GM23338 (cell line): ENCODE measurements at regions not wholly inside any gene's neighbourhood (a gene's known extent, or its start where the extent isn't known, plus 50 kb on each side); places are given as distances from the start of the nearest gene placed in this dataset.

ENCODE experiments used
- ATAC-seq: fragments of 200-7000 bp; cut with Tn5 transposase; 3 replicates; pipeline ENCODE4 v1.9.1; 2020
- DNase-seq: peaks from one replicate; pipeline ENCODE4 v3.0.0-alpha.2; 2015; ENCODE audit warnings: low spot score
- H2AFZ ChIP-seq: fragments of 200-600 bp; sonication (generic); 2 replicates; pipeline ENCODE4 v1.8.0; 2016; ENCODE audit warnings: antibody characterized with exemption, mild to moderate bottlenecking, moderate library complexity
- H3F3A ChIP-seq: fragments of 200-600 bp; sonication (generic); replicated peaks from 2 replicates; pipeline ENCODE4 v1.8.0; 2017; ENCODE audit warnings: antibody characterized with exemption, mixed run types, low read depth
- H3K27ac ChIP-seq: fragments of 200-600 bp; sonication (generic); 2 replicates; pipeline ENCODE4 v1.6.1; 2016; ENCODE audit warnings: low read depth
- H3K27me3 ChIP-seq: fragments of 200-600 bp; sonication (generic); 2 replicates; pipeline ENCODE4 v1.8.0; 2016; ENCODE audit warnings: mild to moderate bottlenecking, mixed run types, moderate library complexity; ENCODE audit not compliant: insufficient read depth
- H3K36me3 ChIP-seq: fragments of 200-600 bp; sonication (generic); 2 replicates; pipeline ENCODE4 v1.8.0; 2016; ENCODE audit warnings: mild to moderate bottlenecking; ENCODE audit not compliant: insufficient read depth
- H3K4me1 ChIP-seq: fragments of 200-600 bp; sonication (generic); 2 replicates; pipeline ENCODE4 v1.8.0; 2016; ENCODE audit warnings: mild to moderate bottlenecking, moderate library complexity; ENCODE audit not compliant: insufficient read depth
- H3K4me2 ChIP-seq: fragments of 200-600 bp; sonication (generic); 2 replicates; pipeline ENCODE4 v1.7.1; 2017; ENCODE audit warnings: mixed run types
- H3K4me3 ChIP-seq: fragments of 200-600 bp; sonication (generic); 2 replicates; pipeline ENCODE4 v1.6.1; 2016; ENCODE audit warnings: mixed run types
- H3K79me2 ChIP-seq: fragments of 200-600 bp; sonication (generic); replicated peaks from 2 replicates; pipeline ENCODE4 v1.8.0; 2017; ENCODE audit warnings: mild to moderate bottlenecking; ENCODE audit not compliant: insufficient read depth
- H3K9me2 ChIP-seq: fragments of 200-600 bp; sonication (generic); 2 replicates; pipeline ENCODE4 v1.8.0; 2017; ENCODE audit not compliant: insufficient read depth
- H4K20me1 ChIP-seq: fragments of 200-600 bp; sonication (generic); replicated peaks from 2 replicates; pipeline ENCODE4 v1.8.0; 2017; ENCODE audit warnings: mild to moderate bottlenecking; ENCODE audit not compliant: insufficient read depth
- H3K27ac Mint-ChIP-seq: 2 replicates; pipeline ENCODE4 v1.8.0; 2020; ENCODE audit warnings: inconsistent platforms, mild to moderate bottlenecking, moderate library complexity, mixed read lengths
- H3K27me3 Mint-ChIP-seq: 3 replicates; pipeline ENCODE4 v1.8.0; 2022; ENCODE audit warnings: low read depth, mild to moderate bottlenecking, moderate library complexity, mixed read lengths, inconsistent platforms; ENCODE audit not compliant: insufficient read depth, poor library complexity
- H3K36me3 Mint-ChIP-seq: 3 replicates; pipeline ENCODE4 v1.8.0; 2021; ENCODE audit warnings: low read depth, mild to moderate bottlenecking, inconsistent platforms, moderate library complexity, mixed read lengths
- H3K4me1 Mint-ChIP-seq: 3 replicates; pipeline ENCODE4 v1.8.0; 2020; ENCODE audit warnings: mild to moderate bottlenecking, inconsistent platforms, mixed read lengths
- H3K4me3 Mint-ChIP-seq: 3 replicates; pipeline ENCODE4 v1.8.0; 2021; ENCODE audit warnings: moderate library complexity, mild to moderate bottlenecking, inconsistent platforms, mixed read lengths
- H3K9me3 Mint-ChIP-seq: 3 replicates; pipeline ENCODE4 v1.8.0; 2020; ENCODE audit warnings: moderate library complexity, mild to moderate bottlenecking, inconsistent platforms, mixed read lengths
- CREB1 ChIP-seq: fragments of 250-450 bp; sonication (Bioruptor Pico); IDR thresholded peaks from 2 replicates; pipeline ENCODE4 v1.5.0; 2020; ENCODE audit warnings: low read depth, mild to moderate bottlenecking, moderate library complexity
- EZH2 ChIP-seq: fragments of 200-600 bp; sonication (generic); IDR thresholded peaks from one replicate; pipeline ENCODE4 v1.8.0; 2017; ENCODE audit warnings: antibody characterized with exemption, mild to moderate bottlenecking, low read depth; ENCODE audit not compliant: unreplicated experiment
- EZH2phosphoT487 ChIP-seq: fragments of 200-600 bp; sonication (generic); IDR thresholded peaks from one replicate; pipeline ENCODE4 v1.8.1; 2018; ENCODE audit warnings: antibody characterized with exemption; ENCODE audit not compliant: unreplicated experiment
- JUNB ChIP-seq: IDR thresholded peaks from one replicate; pipeline ENCODE4 v1.6.1; 2016; ENCODE audit warnings: antibody characterized with exemption; ENCODE audit not compliant: unreplicated experiment
- NANOG ChIP-seq: IDR thresholded peaks from 2 replicates; pipeline ENCODE4 v1.6.1; 2016; ENCODE audit warnings: antibody characterized with exemption, borderline replicate concordance
- POLR2AphosphoS5 ChIP-seq: IDR thresholded peaks from 2 replicates; pipeline ENCODE4 v1.6.1; 2016; ENCODE audit warnings: antibody characterized with exemption, low read depth
- REST ChIP-seq: IDR thresholded peaks from one replicate; pipeline ENCODE4 v1.6.1; 2018; ENCODE audit warnings: antibody characterized with exemption; ENCODE audit not compliant: unreplicated experiment
- STAT1 ChIP-seq: IDR thresholded peaks from one replicate; pipeline ENCODE4 v1.6.1; 2016; ENCODE audit warnings: antibody characterized with exemption; ENCODE audit not compliant: unreplicated experiment
- ZNF114 ChIP-seq: fragments of 250-450 bp; sonication (Bioruptor Pico); IDR thresholded peaks from 2 replicates; pipeline ENCODE4 v1.5.0; 2020; ENCODE audit warnings: mild to moderate bottlenecking, moderate library complexity
- ZNF331 ChIP-seq: fragments of 250-450 bp; sonication (Bioruptor Pico); IDR thresholded peaks from 2 replicates; pipeline ENCODE4 v1.5.0; 2020; ENCODE audit warnings: low read depth, mild to moderate bottlenecking, moderate library complexity
- ZNF462 ChIP-seq: fragments of 250-450 bp; sonication (Bioruptor Pico); IDR thresholded peaks from 2 replicates; pipeline ENCODE4 v1.5.0; 2020; ENCODE audit warnings: mild to moderate bottlenecking, moderate library complexity
- TF ChIP-seq, protein P1 (sequence below), 2 experiments: fragments of 200-600 bp in 1 of 2; sonication (generic) in 1 of 2; conservative IDR thresholded peaks; 2 replicates each; pipeline versions ENCODE4 v1.5.1 to v1.6.1; 2016 to 2017; ENCODE audit warnings: antibody characterized with exemption in 2 of 2, low read depth in 2 of 2, mild to moderate bottlenecking in 2 of 2, moderate library complexity in 1 of 2

DNA sequence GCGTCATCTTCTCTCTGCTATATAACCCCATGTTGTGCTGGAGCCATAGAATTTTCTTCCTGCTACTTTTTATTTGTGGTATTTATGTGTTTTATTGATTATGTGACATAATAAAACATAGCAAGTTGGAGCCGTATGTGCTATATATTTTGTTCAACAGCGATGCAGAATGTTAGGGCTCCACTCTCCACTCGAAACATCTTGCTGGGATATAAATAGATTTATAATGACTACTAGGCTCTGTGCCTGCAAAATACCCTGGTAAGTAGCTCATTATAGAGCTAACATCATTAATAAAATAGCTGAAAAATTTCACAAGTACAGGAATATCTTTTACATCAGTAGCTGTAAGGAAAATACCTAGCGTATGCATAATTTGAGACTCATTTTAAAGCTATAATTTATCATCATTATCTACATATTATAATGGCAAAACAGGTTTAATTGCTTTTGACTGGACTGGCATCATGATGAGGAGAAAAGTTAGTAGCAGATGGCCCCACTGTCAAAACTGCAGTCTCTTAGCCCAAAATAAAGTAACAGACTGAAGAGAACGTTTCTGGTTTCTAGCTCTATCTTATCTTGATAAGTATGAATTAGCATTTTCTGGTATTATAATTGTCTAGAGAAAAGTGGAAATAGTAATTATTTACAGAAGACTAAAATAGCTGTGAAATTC lies 263.0 kb downstream of the NEDD1 start:
- no peak for DNase-seq
- Histone ChIP-seq H3K4me3 (no peak overlapping the region), H4K20me1 (no peaks in the 10 kb centered on the region), H3K79me2 (no peaks in the 10 kb centered on the region), H3K9me2 (no peaks in the 10 kb centered on the region), H3K36me3 (no peaks in the 10 kb centered on the region), H3K4me2 (no peak overlapping the region), H3K27me3 (no peaks in the 10 kb centered on the region), H3F3A (no peaks in the 10 kb centered on the region), H3K27ac (no peak overlapping the region), H3K4me1 (peaks cover 13% of the 10 kb centered on the region), H2AFZ (no peak overlapping the region)
- Mint-ChIP-seq H3K36me3 (no peaks in the 10 kb centered on the region), H3K27ac (no peak overlapping the region), H3K27me3 (no peaks in the 10 kb centered on the region), H3K4me3 (no peak overlapping the region), H3K4me1 (peaks cover 17% of the 10 kb centered on the region; the same call in 2 of the 3 replicates), H3K9me3 (no peaks in the 10 kb centered on the region)
- no peak for TF ChIP-seq STAT1
- no peak for TF ChIP-seq REST
- no peak for TF ChIP-seq CREB1
- TF ChIP-seq, protein P1, sequence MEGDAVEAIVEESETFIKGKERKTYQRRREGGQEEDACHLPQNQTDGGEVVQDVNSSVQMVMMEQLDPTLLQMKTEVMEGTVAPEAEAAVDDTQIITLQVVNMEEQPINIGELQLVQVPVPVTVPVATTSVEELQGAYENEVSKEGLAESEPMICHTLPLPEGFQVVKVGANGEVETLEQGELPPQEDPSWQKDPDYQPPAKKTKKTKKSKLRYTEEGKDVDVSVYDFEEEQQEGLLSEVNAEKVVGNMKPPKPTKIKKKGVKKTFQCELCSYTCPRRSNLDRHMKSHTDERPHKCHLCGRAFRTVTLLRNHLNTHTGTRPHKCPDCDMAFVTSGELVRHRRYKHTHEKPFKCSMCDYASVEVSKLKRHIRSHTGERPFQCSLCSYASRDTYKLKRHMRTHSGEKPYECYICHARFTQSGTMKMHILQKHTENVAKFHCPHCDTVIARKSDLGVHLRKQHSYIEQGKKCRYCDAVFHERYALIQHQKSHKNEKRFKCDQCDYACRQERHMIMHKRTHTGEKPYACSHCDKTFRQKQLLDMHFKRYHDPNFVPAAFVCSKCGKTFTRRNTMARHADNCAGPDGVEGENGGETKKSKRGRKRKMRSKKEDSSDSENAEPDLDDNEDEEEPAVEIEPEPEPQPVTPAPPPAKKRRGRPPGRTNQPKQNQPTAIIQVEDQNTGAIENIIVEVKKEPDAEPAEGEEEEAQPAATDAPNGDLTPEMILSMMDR (conservative IDR thresholded peaks at IDR 0.05; ENCODE audit: low read depth in 2 of 2): no peak
- no peak for TF ChIP-seq ZNF114 (CRISPR knock-in tag)
- TF ChIP-seq NANOG: no peak
- no peak for TF ChIP-seq JUNB
- TF ChIP-seq EZH2: no peak
- no peak for TF ChIP-seq ZNF462 (CRISPR knock-in tag)
- TF ChIP-seq POLR2AphosphoS5: no peak
- TF ChIP-seq ZNF331 (CRISPR knock-in tag): no peak
- TF ChIP-seq EZH2phosphoT487: no peak
- ATAC-seq: no peak
